Ishikawa (cell line): ENCODE measurements at regions not wholly inside any gene's neighbourhood (a gene's known extent, or its start where the extent isn't known, plus 50 kb on each side); places are given as distances from the start of the nearest gene placed in this dataset.

Source experiments
- CEBPB ChIP-seq: IDR thresholded peaks from 2 replicates; pipeline ENCODE4 v1.6.1; 2012
- CREB1 ChIP-seq: IDR thresholded peaks from 2 replicates; pipeline ENCODE4 v1.6.1; 2012; ENCODE audit warnings: low read depth
- EGR1 ChIP-seq: IDR thresholded peaks from 2 replicates; pipeline ENCODE4 v1.6.1; 2012
- EP300 ChIP-seq: IDR thresholded peaks from 2 replicates; pipeline ENCODE4 v1.6.1; 2012; ENCODE audit warnings: borderline replicate concordance
- FOXM1 ChIP-seq: IDR thresholded peaks from 2 replicates; pipeline ENCODE4 v1.6.1; 2012; ENCODE audit warnings: low read depth, borderline replicate concordance
- NFIC ChIP-seq: IDR thresholded peaks from 2 replicates; pipeline ENCODE4 v1.6.1; 2012
- RAD21 ChIP-seq: IDR thresholded peaks from 2 replicates; pipeline ENCODE4 v1.6.1; 2012; ENCODE audit warnings: low read depth
- TAF1 ChIP-seq: IDR thresholded peaks from 2 replicates; pipeline ENCODE4 v1.6.1; 2012; ENCODE audit warnings: low read depth, mild to moderate bottlenecking
- TCF12 ChIP-seq: IDR thresholded peaks from 2 replicates; pipeline ENCODE4 v1.6.1; 2012; ENCODE audit warnings: low read depth
- TEAD4 ChIP-seq: IDR thresholded peaks from 2 replicates; pipeline ENCODE4 v1.6.1; 2012
- YY1 ChIP-seq: IDR thresholded peaks from 2 replicates; pipeline ENCODE4 v1.6.1; 2012; ENCODE audit warnings: low read depth
- ZBTB7A ChIP-seq: IDR thresholded peaks from 2 replicates; pipeline ENCODE4 v1.6.1; 2012; ENCODE audit warnings: low read depth
- TF ChIP-seq, protein P1 (sequence below): IDR thresholded peaks from 2 replicates; pipeline ENCODE4 v1.6.1; 2012
- TF ChIP-seq, protein P2 (sequence below): IDR thresholded peaks from 2 replicates; pipeline ENCODE4 v1.6.1; 2012
- TF ChIP-seq, protein P3 (sequence below): IDR thresholded peaks from 2 replicates; pipeline ENCODE4 v1.6.1; 2012; ENCODE audit warnings: low read depth, mild to moderate bottlenecking

DNA sequence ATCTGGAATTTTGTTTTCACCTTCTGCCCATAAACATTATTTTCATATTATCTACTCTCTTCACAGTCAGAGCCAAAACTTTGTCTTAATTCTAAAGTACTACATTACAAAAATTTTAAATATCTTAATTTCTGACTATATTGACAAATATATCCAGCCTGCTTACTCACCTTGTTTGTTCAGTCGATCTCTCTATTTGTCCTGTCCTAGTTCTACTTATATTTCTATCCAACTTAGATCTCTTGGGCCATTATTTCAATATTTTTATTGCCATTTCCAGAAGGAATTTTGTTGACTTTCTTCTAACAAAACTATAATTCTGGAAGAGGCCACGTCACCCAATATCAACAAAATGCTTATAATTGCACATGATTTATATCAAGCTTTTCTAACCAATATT is 652.8 kb upstream of the CTNND2 start:
- TF ChIP-seq FOXM1 (no peak), CREB1 (no peak), CEBPB (no peak), EP300 (no peak), EGR1 (no peak), RAD21 (no peak), NFIC (no peak), TCF12 (no peak), TAF1 (no peak), ZBTB7A (no peak), YY1 (no peak), TEAD4 (no peak)
- TF ChIP-seq, protein P1, sequence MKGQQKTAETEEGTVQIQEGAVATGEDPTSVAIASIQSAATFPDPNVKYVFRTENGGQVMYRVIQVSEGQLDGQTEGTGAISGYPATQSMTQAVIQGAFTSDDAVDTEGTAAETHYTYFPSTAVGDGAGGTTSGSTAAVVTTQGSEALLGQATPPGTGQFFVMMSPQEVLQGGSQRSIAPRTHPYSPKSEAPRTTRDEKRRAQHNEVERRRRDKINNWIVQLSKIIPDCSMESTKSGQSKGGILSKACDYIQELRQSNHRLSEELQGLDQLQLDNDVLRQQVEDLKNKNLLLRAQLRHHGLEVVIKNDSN: no peak
- TF ChIP-seq, protein P2, sequence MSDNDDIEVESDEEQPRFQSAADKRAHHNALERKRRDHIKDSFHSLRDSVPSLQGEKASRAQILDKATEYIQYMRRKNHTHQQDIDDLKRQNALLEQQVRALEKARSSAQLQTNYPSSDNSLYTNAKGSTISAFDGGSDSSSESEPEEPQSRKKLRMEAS: no peak
- TF ChIP-seq, protein P3, sequence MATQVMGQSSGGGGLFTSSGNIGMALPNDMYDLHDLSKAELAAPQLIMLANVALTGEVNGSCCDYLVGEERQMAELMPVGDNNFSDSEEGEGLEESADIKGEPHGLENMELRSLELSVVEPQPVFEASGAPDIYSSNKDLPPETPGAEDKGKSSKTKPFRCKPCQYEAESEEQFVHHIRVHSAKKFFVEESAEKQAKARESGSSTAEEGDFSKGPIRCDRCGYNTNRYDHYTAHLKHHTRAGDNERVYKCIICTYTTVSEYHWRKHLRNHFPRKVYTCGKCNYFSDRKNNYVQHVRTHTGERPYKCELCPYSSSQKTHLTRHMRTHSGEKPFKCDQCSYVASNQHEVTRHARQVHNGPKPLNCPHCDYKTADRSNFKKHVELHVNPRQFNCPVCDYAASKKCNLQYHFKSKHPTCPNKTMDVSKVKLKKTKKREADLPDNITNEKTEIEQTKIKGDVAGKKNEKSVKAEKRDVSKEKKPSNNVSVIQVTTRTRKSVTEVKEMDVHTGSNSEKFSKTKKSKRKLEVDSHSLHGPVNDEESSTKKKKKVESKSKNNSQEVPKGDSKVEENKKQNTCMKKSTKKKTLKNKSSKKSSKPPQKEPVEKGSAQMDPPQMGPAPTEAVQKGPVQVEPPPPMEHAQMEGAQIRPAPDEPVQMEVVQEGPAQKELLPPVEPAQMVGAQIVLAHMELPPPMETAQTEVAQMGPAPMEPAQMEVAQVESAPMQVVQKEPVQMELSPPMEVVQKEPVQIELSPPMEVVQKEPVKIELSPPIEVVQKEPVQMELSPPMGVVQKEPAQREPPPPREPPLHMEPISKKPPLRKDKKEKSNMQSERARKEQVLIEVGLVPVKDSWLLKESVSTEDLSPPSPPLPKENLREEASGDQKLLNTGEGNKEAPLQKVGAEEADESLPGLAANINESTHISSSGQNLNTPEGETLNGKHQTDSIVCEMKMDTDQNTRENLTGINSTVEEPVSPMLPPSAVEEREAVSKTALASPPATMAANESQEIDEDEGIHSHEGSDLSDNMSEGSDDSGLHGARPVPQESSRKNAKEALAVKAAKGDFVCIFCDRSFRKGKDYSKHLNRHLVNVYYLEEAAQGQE: no peak

DNA sequence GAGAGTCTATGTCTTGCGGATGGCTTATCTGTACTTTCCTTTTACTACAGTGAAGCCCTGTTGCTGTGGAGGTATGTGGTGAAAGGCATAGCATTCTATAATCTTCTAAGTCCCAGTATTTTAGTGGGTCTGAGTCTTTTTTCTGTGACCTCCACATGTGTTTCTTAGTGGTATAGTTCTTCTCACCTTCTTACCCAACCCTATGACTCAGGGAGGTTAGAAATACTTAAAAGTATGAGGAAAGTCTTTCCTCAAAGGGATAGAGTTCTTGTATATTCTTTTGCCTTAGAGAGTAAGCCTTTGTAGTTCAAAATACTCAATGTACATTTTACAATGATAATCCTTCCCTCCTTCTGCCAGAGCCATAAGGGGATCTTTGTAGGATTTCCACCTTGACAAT is 621.9 kb upstream of the CTNND2 start:
- TF ChIP-seq RAD21 (no peak), CEBPB (no peak), ZBTB7A (no peak), CREB1 (no peak), EP300 (no peak), TCF12 (no peak), NFIC (no peak), TAF1 (no peak), FOXM1 (no peak), TEAD4 (no peak)
- TF ChIP-seq, protein P2: no peak
- TF ChIP-seq, protein P3: no peak
- TF ChIP-seq, protein P1: no peak

DNA sequence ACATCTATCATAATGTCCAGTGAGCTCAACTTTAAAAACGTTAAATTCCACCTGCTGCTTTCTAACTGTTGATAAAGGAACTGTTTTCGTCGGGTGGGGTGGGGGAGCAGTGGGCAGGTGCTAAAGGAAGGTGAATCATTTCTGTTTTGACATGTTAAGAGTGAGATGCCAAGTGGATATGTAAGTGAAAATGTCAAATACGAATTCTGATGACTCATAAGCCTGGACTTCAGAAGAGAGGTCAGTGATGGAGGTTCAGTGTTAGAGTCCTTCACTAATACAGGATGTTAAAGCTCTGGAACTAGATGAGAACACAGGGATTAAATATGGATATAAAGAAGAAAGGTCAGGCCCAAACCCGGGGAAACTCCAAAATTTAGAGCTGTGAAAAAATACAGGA is 617.9 kb upstream of the CTNND2 start:
- TF ChIP-seq ZBTB7A (no peak), YY1 (no peak), CREB1 (no peak), FOXM1 (no peak), TEAD4 (0 out of 2 replicates have a peak, but pooled peaks have one; percentile 10)

DNA sequence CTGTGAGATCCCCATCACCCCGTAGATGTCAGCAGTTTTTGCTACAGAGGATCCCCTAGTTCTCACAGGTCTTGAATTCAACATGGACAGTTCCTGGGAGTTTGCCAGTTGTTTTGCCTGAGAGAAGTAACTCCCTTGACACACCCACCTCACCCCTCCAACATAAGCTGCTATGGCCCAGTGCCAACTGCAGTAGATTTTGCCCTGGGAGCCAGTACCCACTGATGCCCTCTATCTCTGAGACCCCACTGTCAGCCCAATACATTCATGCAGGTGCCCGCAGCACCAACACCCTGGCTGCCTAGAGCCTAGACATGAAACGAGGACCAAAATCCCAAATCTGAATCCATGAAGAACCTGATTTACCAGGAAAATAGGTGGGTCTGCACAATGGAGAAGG is 583.9 kb upstream of the CTNND2 start:
- TF ChIP-seq ZBTB7A: no peak
- no peak for TF ChIP-seq CEBPB
- TF ChIP-seq, protein P1: no peak

DNA sequence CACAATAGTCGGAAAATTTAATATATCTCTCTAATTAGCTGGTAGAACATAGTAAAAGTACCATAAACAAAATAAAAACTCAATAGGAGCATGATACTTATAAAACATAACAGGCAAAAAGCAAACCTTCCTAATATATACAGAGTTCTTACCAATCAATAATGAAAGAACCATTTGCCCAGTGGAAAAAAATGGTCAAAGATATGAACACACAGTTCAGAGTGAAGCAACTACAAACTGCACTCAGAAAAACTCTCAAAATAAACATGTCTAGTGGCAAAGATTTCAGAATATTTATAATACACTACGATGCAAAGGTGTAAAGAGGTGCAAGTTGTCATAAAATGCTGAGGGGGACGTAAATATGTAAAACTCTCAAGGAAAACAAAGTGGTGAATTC is 576.2 kb upstream of the CTNND2 start:
- TF ChIP-seq ZBTB7A: no peak
- TF ChIP-seq YY1: no peak
- TF ChIP-seq, protein P3: no peak
- TF ChIP-seq, protein P2: no peak
- TF ChIP-seq, protein P1: no peak
- TF ChIP-seq TCF12: no peak
- TF ChIP-seq NFIC: no peak
- no peak for TF ChIP-seq EP300
- no peak for TF ChIP-seq TAF1
- no peak for TF ChIP-seq EGR1
- no peak for TF ChIP-seq RAD21
- TF ChIP-seq CEBPB: no peak
- TF ChIP-seq FOXM1: no peak
